GM19455 (cell line): ENCODE measurements at regions not wholly inside any gene's neighbourhood (a gene's known extent, or its start where the extent isn't known, plus 50 kb on each side); places are given as distances from the start of the nearest gene placed in this dataset.
"Not testable (repeated sequence)": the region's sequence is repeated elsewhere in the genome, so short reads cannot be mapped to it uniquely, and the experiment has no call there.

Source experiments
- ATAC-seq: cut with Tn5 transposase; IDR thresholded peaks from one replicate; pipeline ENCODE4 v1.9.1; 2021; ENCODE audit not compliant: unreplicated experiment

- no peak for ATAC-seq
These were observed 361.9 kb downstream of the HLX start for GRCh38 chr1:221241157-221241556.

GRCh38 chr1:221241592-221241991, 362.3 kb downstream of the HLX start:
- no peak for ATAC-seq

DNA sequence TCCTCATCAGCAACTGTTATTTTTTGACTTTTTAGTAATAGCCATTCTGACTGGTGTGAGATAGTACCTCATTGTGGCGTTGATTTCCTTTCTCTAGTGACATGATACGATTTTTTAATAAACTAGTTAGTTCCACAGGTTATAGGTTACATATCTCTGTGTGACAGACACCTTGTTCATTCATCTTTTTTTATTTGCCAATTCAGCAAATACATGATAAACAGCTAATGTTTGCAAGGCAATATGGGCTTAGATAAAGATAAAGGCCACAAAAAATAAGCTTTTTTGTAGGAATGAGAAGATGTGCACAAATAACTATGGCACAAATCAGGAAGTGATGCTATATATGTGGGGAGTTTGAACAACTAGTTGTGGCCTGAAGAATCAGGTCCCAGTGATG, 366.8 kb downstream of the HLX start:
- no peak for ATAC-seq

DNA sequence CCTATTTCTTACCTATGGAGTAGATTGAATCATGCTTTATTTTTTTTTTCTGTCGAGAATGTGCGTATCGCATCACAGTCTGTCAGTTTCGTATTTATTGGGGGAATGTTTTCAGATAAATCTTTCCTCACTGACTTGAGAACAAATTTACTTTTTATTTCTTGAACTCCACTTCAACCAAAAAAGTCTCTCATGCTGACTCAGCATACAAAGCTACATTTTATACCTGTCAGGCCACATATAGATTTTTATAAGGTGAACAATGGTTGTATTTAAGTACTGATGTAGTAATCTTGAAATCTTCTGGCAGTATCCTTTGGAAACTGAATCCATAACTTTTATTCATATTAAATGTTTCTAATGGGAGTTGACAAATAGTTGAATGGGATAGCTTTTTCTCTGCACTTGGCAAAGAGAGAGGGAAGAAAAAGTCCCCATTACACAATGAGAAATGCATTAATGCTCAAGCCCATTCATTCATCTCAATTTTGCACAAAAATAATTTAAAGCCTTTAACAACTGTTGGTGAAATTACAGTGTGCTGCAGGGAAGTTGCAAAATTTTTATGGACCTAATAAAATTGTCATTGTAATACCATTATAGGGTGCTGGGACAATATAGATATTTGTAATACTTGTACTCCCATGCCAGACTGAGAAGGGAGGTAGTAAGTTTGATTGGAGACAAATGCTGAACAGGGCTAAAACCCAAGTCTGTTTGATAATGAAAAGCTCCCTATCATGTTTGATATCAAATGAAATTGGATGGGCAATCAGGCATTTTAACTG, 367.6 kb downstream of the HLX start:
- no peak for ATAC-seq

- ATAC-seq = no peak
These were observed 372.3 kb downstream of the HLX start for GRCh38 chr1:221251580-221251979.

DNA sequence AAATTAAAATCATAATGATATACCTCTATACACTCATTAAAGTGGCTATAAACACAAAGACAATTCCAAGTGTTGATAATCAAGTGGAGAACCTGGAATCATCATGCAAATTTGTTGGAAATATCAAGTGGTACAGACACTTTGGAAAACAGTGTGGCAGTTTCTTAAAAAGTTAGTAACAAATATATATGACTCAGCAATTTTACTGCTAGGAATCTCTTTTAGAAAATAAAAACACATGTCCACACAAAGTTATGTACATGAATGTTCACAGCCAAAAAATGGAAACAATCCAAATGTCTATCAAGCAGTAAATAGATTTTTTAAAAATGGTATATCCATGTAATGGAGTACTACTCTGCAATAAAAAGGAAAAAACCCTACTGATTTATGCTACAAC, 375.6 kb downstream of the HLX start:
- ATAC-seq = no peak

DNA sequence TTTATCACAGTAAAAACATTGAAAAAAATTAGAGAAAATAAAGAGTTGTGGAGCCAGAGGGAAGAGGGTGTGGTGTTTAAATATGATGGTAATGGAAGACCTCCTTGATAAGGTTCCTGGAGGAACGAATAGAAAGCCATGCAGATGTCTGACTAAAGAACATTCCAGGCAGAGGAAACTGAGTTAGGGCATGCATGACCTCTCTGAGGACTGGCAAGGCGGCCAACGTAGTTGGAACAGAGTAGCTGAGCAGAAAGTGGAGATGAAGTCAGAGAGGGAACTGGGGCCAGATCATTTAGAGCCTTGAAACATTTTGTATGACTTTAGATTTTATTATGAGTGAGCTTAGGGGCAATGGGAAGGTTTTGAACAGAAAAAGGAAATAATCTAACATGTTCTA, 377.5 kb downstream of the HLX start:
- no peak for ATAC-seq

GRCh38 chr1:221257548-221257947, 378.3 kb downstream of the HLX start:
- ATAC-seq = not testable (repeated sequence)

DNA sequence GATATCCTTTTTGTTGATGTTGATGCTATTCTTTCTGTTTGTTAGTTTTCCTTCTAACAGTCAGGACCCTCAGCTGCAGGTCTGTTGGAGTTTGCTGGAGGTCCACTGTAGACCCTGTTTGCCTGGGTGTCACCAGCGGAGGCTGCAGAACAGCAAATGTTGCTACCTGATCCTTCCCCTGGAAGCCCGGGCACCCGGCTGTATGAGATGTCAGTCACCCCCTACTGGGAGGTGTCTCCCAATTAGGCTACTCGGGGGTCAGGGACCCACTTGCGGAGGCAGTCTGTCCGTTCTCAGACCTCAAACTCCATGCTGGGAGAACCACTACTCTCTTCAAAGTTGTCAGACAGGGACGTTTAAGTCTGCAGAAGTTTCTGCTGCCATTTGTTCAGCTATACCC, 383.4 kb downstream of the HLX start:
- not testable (repeated sequence) for ATAC-seq

DNA sequence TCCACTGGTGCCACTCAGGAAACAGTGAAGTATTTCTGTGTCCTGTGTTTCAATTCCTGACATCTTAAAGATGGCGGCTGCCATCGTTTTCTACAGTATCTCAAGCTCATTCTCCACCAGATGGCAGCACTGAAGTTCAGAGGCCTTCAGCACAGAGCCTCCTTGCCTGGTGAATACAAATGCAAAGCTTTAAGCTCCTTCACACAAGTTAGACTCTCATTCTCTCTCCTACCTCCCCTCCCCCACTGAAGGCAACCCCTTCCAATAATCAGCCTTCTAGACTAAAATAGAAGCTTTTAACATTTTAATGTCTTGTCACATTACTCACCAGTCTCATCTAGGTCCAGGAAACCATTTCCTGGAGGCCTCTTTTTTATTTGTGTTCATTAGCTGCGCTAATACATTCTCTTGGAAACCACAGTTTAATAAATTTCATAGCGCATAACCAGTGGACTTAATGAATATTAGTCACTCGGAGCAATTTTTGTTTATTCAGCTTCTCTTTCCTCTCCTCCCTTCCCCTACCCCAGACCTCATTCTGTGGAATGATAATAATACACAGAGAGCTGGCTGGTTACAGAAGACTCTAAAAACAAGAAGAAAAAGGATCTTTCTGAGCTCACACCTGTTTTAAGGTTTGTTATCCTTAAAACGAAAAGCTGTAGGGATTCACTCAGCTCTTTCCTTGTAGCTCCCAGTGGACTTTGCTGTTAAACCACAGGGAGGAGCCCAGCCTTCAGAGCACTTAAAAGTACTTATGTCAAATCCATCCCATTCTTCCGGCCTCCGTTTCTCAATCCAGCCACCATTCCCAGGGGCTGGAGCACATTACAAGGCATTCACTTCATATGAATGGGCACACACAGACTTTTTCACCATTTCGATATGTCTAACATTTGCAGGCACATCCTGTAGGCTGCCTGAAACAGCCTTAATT, 384.9 kb downstream of the HLX start:
- ATAC-seq = peak; percentile 97

GRCh38 chr1:221264848-221265247, 385.6 kb downstream of the HLX start:
- no peak for ATAC-seq

DNA sequence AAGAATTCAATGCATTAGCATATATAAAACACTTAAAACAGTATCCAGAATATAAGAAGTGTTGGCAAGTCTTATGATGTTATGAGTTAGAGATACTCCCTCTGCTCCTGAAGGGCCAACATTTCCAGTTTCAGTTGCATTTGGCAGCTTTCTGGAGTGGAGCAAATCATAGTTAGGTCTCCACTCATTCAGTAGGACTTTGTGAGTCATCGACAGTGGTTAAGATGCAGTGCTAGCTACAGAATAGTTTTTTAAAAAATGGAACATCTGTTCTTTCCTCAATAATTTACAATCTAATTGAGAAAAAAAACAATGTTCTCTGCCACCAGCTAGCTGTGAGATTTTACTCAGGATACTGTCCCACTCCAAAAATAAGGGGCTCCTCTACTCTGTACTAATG, 389.1 kb downstream of the HLX start:
- no peak for ATAC-seq

GRCh38 chr1:221271701-221272100, 392.5 kb downstream of the HLX start:
- no peak for ATAC-seq

GRCh38 chr1:221272940-221273339, 393.7 kb downstream of the HLX start:
- ATAC-seq = no peak

DNA sequence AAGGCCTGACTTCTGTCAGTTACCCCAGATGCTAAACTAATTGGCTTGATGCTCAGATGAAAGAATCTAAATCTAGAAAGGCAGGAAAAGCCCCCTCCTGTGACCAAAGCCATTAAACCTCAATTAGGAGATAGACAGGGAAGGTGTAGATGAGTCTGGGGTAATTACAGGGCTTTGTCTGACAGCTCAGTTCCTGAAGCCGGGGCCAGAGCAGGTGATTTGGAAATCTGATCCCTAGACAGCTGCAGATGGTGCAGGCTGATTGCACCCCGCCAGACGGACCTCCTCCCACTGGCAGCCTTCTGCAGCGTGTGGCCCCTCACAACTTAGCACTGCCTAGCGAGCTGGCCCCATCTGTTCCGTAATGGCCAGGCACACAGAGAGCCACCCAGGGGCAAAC, 395.1 kb downstream of the HLX start:
- no peak for ATAC-seq

DNA sequence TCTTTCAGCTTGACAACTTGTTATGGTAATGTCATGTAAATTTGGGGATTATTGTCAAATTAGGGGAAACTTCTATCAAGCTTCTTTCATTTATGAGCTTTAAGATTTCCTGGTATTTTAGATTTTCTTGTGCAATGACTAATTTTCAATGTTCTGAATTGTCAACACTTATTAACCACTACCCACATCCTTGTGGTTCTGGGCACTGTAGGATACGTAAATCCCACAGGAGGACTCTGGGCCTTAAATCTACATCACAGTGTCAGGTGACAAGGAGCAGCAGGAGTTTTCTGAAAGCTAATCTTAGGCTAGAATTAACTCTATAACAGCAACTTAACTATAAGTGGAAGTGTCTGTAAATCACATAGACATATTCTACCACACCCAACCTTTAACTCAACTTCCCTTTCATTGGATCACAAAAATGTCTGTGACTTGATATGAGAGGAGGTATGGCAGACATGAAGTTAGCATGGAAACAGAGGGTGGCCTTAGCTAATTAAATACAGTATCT, 397.7 kb downstream of the HLX start:
- ATAC-seq = no peak

- no peak for ATAC-seq
These were observed 399.9 kb downstream of the HLX start for GRCh38 chr1:221279146-221279545.

DNA sequence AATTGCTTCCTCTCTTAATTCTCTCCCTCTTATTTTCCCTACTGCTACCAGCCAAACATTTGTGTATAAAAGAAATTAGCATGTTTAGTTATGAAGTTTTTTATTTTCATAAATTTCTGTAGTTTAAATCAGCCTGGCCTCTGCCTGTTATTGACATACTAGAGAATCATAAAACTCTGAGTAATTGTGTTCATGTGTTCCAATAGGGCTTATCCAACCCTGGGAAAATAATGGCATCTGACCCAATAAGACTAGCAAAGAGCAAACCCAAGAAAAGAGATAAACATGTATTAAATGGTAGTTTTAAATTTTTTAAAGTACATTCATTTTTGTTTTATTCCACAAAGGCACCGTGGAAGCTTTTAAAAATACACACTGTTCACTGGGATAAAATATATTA, 404.3 kb downstream of the HLX start:
- no peak for ATAC-seq

DNA sequence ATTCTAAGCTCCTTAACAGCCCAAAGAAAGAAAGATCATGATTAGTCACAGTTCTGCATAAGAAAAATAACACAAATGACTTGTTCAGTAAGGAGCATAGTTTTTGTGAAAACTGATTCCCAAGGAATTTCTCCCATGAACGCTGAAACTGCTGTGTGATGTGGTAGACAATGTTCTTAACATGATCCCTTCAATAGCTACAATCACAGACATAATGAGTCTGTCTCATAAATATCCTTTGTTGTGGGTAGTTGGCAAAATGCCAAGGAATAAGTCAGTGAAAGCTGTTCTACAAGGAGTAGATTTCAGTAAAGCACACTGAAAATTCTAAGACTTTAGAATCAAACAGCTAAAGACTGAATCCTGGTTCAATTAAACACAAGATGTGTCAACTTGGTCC, 404.8 kb downstream of the HLX start:
- no peak for ATAC-seq

DNA sequence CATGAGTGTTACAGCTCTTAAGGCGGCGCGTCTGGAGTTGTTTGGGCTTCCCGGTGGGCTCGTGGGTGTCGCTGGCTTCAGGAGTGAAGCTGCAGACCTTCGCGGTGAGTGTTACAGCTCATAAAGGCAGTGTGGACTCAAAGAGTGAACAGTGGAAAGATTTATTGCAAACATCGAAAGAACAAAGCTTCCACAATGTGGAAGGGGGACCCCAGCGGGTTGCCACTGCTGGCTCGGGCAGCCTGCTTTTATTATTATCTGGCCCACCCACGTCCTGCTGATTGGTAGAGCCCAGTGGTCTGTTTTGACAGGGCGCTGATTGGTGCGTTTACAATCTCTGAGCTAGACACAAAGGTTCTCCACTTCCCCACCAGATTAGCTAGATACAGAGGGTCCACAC, 405.7 kb downstream of the HLX start:
- not testable (repeated sequence) for ATAC-seq

DNA sequence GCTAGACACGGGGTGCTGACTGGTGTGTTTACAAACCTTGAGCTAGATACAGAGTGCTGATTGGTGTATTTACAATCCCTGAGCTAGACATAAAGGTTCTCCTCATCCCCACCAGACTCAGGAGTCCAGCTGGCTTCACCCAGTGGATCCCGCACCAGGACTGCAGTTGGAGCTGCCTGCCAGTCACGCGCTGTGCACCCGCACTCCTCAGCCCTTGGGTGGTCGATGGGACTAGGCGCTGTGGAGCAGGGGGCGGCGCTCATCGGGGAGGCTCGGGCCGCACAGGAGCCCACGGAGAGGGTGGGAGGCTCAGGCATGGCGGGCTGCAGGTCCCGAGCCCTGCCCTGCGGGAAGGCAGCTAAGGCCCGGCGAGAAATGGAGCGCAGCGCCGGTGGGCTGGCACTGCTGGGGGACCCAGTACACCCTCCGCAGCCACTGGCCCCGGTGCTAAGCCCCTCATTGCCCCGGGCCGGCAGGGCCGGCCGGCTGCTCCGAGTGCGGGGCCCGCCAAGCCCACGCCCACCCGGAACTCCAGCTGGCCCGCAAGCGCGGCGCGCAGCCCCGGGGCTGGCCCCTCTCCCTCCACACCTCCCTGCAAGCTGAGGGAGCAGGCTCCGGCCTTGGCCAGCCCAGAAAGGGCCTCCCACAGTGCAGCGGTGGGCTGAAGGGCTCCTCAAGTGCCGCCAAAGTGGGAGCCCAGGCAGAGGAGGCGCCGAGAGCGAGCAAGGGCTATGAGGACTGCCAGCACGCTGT, 406.4 kb downstream of the HLX start:
- not testable (repeated sequence) for ATAC-seq
